Lower lobe of right lung (tissue), 2 donors: ENCODE measurements at regions not wholly inside any gene's neighbourhood (a gene's known extent, or its start where the extent isn't known, plus 50 kb on each side); places are given as distances from the start of the nearest gene placed in this dataset.

Experiments used
- ATAC-seq, 2 donors: fragments of 200-7000 bp; cut with Tn5 transposase; one replicate each; pipeline ENCODE4 v1.9.1; 2020 to 2022; ENCODE audit warnings: mild to moderate bottlenecking in 2 of 2, moderate library complexity in 2 of 2
- DNase-seq: peaks from one replicate; pipeline ENCODE4 v3.0.0-alpha.2; 2020
- H3K27ac ChIP-seq: fragments of 200-600 bp; one replicate; pipeline ENCODE4 v1.8.0; 2022
- H3K27me3 ChIP-seq: fragments of 200-600 bp; one replicate; pipeline ENCODE4 v1.8.0; 2022; ENCODE audit warnings: low read depth
- H3K36me3 ChIP-seq: fragments of 200-600 bp; one replicate; pipeline ENCODE4 v1.8.0; 2022; ENCODE audit warnings: mild to moderate bottlenecking
- H3K4me1 ChIP-seq: fragments of 200-600 bp; one replicate; pipeline ENCODE4 v1.8.0; 2022
- H3K4me3 ChIP-seq: fragments of 200-600 bp; one replicate; pipeline ENCODE4 v1.8.0; 2022; ENCODE audit warnings: mild to moderate bottlenecking
- H3K9me3 ChIP-seq: fragments of 200-600 bp; one replicate; pipeline ENCODE4 v1.8.0; 2022
- CTCF ChIP-seq: fragments of 200-600 bp; IDR thresholded peaks from one replicate; pipeline ENCODE4 v1.8.0; 2022; ENCODE audit warnings: antibody characterized with exemption, mild to moderate bottlenecking
- intact Hi-C: fragments of 100-400 bp; cut with DNase I; formaldehyde crosslinking; loops from one replicate; pipeline ENCODE4 v1.11.0; 2022
- donor health status: DM: no; HTN: yes; CAD: no; lungs with severe emphysema.

- no peak for ATAC-seq
- TF ChIP-seq CTCF = no peak
- intact Hi-C loops = no loop called here
These were observed 251.5 kb downstream of the ANKRD7 start for GRCh38 chr7:118476036-118476435.

GRCh38 chr7:118477036-118477435 lies 252.5 kb downstream of the ANKRD7 start:
- H3K27me3 ChIP-seq = no peaks in the 10 kb centered on the region
- intact Hi-C loops = no loop called here
- H3K9me3 ChIP-seq = no peaks in the 10 kb centered on the region
- TF ChIP-seq CTCF = no peak
- H3K4me3 ChIP-seq = no peak overlapping the region
- no peaks in the 10 kb centered on the region for H3K4me1 ChIP-seq
- no peaks in the 10 kb centered on the region for H3K36me3 ChIP-seq
- DNase-seq (no peak), ATAC-seq (no peak)
- H3K27ac ChIP-seq = no peak overlapping the region

More at GRCh38 chr7:118476036-118476435, 251.5 kb downstream of the ANKRD7 start:
- H3K36me3 ChIP-seq = no peaks in the 10 kb centered on the region
- H3K9me3 ChIP-seq = no peaks in the 10 kb centered on the region
- no peaks in the 10 kb centered on the region for H3K4me1 ChIP-seq
- no peak for DNase-seq
- H3K4me3 ChIP-seq = no peak overlapping the region
- no peak overlapping the region for H3K27ac ChIP-seq
- H3K27me3 ChIP-seq = no peaks in the 10 kb centered on the region

GRCh38 chr7:118478236-118478635 lies 253.7 kb downstream of the ANKRD7 start:
- no peak overlapping the region for H3K27ac ChIP-seq
- H3K4me1 ChIP-seq = no peaks in the 10 kb centered on the region
- DNase-seq (no peak), ATAC-seq (no peak)
- no peak for TF ChIP-seq CTCF
- H3K4me3 ChIP-seq = no peak overlapping the region
- intact Hi-C loops = no loop called here
- H3K27me3 ChIP-seq = no peaks in the 10 kb centered on the region
- no peaks in the 10 kb centered on the region for H3K36me3 ChIP-seq
- H3K9me3 ChIP-seq = no peaks in the 10 kb centered on the region

- H3K36me3 ChIP-seq = no peaks in the 10 kb centered on the region
- DNase-seq (no peak), ATAC-seq (no peak)
- no peak for TF ChIP-seq CTCF
- H3K27me3 ChIP-seq = no peaks in the 10 kb centered on the region
- intact Hi-C loops = no loop called here
- no peak overlapping the region for H3K27ac ChIP-seq
- H3K4me3 ChIP-seq = no peak overlapping the region
- no peaks in the 10 kb centered on the region for H3K4me1 ChIP-seq
- no peaks in the 10 kb centered on the region for H3K9me3 ChIP-seq
These were observed 254.4 kb downstream of the ANKRD7 start for GRCh38 chr7:118478931-118479330.

- Histone ChIP-seq H3K4me1 (no peaks in the 10 kb centered on the region), H3K4me3 (no peak overlapping the region), H3K27me3 (no peaks in the 10 kb centered on the region), H3K27ac (no peak overlapping the region), H3K9me3 (no peaks in the 10 kb centered on the region), H3K36me3 (no peaks in the 10 kb centered on the region)
- ATAC-seq (no peak), DNase-seq (no peak)
- intact Hi-C loops = no loop called here
- TF ChIP-seq CTCF = no peak
These were observed 268.0 kb downstream of the ANKRD7 start for GRCh38 chr7:118492466-118492865.

GRCh38 chr7:118496138-118496644 lies 271.7 kb downstream of the ANKRD7 start:
- TF ChIP-seq CTCF = no peak
- Histone ChIP-seq H3K36me3 (no peaks in the 10 kb centered on the region), H3K4me1 (no peaks in the 10 kb centered on the region), H3K27ac (no peak overlapping the region), H3K9me3 (no peaks in the 10 kb centered on the region), H3K4me3 (no peak overlapping the region), H3K27me3 (no peaks in the 10 kb centered on the region)
- no peak for ATAC-seq
- intact Hi-C loops = no loop called here
- DNase-seq = no peak
